ENCODE measurements at regions not wholly inside any gene's neighbourhood (a gene's known extent, or its start where the extent isn't known, plus 50 kb on each side); places are given as distances from the start of the nearest gene placed in this dataset.

DNA sequence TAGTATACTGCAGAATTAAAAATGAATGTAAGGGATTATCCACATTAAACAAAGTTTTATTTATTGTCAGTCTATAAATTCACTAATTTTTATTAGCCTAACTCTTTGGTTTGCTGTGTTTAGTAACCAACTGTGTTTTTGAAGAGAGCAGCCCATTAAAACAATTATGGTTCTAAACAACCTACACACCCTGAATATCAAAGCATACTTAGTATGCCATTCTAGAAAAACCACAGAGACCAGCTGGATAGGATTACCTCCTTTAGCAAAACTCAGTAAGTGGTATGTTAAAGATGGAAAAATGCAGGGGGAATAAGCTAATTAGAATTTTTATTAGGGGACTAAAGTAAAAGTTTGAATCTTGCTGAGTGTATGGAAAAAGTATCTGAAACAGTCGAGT lies 1981.7 kb upstream of the NUDT12 start:
- H3K27ac ChIP-seq, result no peak overlapping the region
- H3K4me3 ChIP-seq, result no peak overlapping the region
- no peaks in the 10 kb centered on the region for H3K9me3 ChIP-seq
- DNase-seq, result no peak
- intact Hi-C loops (cut with DNase I; ENCODE audit: low total_unique reads), result no loop called here
- H3K4me1 ChIP-seq, result peaks cover 0 to 16% (median 2%) of the 10 kb centered on the region in 4 donors
- TF ChIP-seq, protein P1, sequence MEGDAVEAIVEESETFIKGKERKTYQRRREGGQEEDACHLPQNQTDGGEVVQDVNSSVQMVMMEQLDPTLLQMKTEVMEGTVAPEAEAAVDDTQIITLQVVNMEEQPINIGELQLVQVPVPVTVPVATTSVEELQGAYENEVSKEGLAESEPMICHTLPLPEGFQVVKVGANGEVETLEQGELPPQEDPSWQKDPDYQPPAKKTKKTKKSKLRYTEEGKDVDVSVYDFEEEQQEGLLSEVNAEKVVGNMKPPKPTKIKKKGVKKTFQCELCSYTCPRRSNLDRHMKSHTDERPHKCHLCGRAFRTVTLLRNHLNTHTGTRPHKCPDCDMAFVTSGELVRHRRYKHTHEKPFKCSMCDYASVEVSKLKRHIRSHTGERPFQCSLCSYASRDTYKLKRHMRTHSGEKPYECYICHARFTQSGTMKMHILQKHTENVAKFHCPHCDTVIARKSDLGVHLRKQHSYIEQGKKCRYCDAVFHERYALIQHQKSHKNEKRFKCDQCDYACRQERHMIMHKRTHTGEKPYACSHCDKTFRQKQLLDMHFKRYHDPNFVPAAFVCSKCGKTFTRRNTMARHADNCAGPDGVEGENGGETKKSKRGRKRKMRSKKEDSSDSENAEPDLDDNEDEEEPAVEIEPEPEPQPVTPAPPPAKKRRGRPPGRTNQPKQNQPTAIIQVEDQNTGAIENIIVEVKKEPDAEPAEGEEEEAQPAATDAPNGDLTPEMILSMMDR (IDR thresholded peaks at IDR 0.05), result no peak
- H3K36me3 ChIP-seq, result no peaks in the 10 kb centered on the region
- H3K27me3 ChIP-seq, result no peaks in the 10 kb centered on the region

DNA sequence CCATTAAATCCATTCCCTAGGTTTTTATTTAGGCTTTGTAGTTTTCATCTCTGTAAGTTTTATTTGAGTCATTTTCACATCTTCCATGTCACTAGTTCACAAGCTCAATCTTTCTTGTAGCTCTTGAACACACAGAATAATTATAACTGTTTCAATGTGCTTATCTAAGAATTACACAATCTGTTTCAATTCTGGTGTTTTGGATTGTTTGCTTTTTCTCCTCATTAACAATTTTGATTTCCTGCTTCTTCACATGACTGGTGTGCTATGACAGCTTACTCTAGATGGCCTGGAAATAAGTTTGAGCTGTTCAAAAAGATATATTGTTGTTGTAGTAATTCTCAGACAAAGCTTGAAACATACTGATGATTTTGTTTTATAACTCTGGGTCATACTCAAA lies 1974.1 kb upstream of the NUDT12 start:
- Histone ChIP-seq H3K27me3 (no peaks in the 10 kb centered on the region), H3K4me3 (no peak overlapping the region), H3K9me3 (no peaks in the 10 kb centered on the region), H3K4me1 (peaks cover 0 to 6% (median 0%) of the 10 kb centered on the region in 4 donors), H3K36me3 (no peaks in the 10 kb centered on the region), H3K27ac (no peak overlapping the region)
- intact Hi-C loops (cut with DNase I; ENCODE audit: low total_unique reads), result no loop called here
- TF ChIP-seq, protein P1 (IDR thresholded peaks at IDR 0.05), result no peak
- DNase-seq, result no peak

DNA sequence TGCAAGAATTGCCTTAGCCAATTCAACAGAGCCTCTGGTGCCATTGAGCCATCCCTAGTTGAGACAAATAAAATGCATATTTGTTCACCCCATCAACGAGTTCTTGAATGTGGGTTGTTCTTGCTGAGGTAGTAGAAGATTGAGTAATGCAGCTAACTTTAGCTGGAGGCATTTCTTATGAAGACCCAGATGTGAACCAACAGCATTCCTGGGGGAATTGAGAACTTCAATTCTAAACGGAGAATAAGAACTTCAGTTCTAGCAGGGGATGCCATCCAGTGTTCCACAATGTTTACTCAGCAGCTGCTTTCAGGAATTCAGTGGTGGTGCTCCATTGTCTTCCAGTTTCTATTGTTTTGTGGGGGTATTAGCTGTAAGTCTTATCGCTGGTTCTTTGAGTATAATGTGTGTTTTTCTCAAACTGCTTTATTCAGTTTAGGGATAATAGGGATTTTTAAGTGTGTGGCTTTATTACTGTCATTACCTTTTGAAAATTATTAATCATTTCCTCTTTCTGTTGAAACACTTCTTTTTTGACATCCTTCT lies 1968.2 kb upstream of the NUDT12 start:
- intact Hi-C loops (cut with DNase I; ENCODE audit: low total_unique reads), result no loop called here
- Histone ChIP-seq H3K27me3 (no peaks in the 10 kb centered on the region), H3K9me3 (peaks cover 0 to 7% (median 5%) of the 10 kb centered on the region in 3 donors), H3K4me1 (peaks cover 0 to 6% (median 0%) of the 10 kb centered on the region in 4 donors), H3K27ac (no peak overlapping the region), H3K4me3 (no peak overlapping the region), H3K36me3 (no peaks in the 10 kb centered on the region)
- no peak for DNase-seq
- TF ChIP-seq, protein P1 (IDR thresholded peaks at IDR 0.05), result no peak

DNA sequence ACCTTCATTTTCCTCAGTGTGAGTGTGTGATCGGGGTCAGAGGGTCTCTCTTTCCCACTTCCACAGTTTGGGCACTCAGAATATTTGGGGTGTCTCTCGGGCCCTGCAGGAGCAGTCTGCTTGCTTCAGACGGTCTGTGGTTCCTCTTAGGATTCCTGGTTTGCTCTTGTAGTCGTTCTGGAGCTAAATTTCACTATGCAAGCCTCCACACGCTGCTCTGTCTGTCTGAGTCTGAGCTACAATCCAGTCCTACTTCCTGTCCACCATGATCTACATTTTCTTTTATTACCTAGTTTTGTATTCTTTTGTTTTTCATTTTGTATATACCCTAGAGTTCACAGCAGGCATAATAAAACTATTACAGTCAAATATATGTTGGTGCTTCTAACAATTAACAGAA lies 1967.3 kb upstream of the NUDT12 start:
- TF ChIP-seq, protein P1 (IDR thresholded peaks at IDR 0.05), result no peak
- H3K4me3 ChIP-seq, result no peak overlapping the region
- H3K27me3 ChIP-seq, result no peaks in the 10 kb centered on the region
- peaks cover 0 to 7% (median 5%) of the 10 kb centered on the region in 3 donors for H3K9me3 ChIP-seq
- intact Hi-C loops (cut with DNase I; ENCODE audit: low total_unique reads), result no loop called here
- no peaks in the 10 kb centered on the region for H3K36me3 ChIP-seq
- H3K4me1 ChIP-seq, result no peaks in the 10 kb centered on the region
- DNase-seq, result no peak
- H3K27ac ChIP-seq, result no peak overlapping the region

DNA sequence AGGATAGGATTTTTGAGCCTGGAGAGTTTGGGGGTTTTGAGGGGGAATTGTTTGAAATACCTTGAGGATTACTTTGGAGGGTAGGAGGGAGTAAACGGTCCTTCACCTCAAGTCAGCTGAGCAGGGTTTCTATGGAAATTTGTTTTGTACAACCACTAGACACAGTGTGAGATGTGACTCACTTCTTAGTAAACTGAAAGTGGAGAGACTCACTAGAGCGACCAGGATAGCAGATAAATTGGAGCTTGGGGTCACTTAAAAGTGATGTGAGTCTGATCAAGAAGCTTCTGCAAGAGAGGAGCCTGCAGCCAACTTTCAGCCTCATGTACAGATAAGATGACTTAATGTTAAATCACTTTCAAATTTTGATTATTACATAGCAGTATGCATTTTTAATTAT lies 1945.9 kb upstream of the NUDT12 start:
- intact Hi-C loops (cut with DNase I; ENCODE audit: low total_unique reads), result no loop called here
- Histone ChIP-seq H3K27ac (no peak overlapping the region), H3K27me3 (no peaks in the 10 kb centered on the region), H3K4me1 (no peaks in the 10 kb centered on the region), H3K4me3 (no peak overlapping the region), H3K36me3 (no peaks in the 10 kb centered on the region), H3K9me3 (no peaks in the 10 kb centered on the region)
- TF ChIP-seq, protein P1 (IDR thresholded peaks at IDR 0.05), result no peak
- no peak for DNase-seq
